NCI-H526 treated with DMSO at 0.1 percent for 48 hours (cell line): ENCODE measurements at regions not wholly inside any gene's neighbourhood (a gene's known extent, or its start where the extent isn't known, plus 50 kb on each side); places are given as distances from the start of the nearest gene placed in this dataset.
A peak's percentile ranks its signal among the peaks of the same experiment; 100 is the strongest.
"Not testable (repeated sequence)": the region's sequence is repeated elsewhere in the genome, so short reads cannot be mapped to it uniquely, and the experiment has no call there.

Source experiments
- DNase-seq: peaks from one replicate; lab custom pipeline; 2025; lab: John Stamatoyannopoulos, UW

GRCh38 chr14:41289025-41289424, 317.7 kb upstream of the LRFN5 start:
- DNase-seq: no peak

- peak; percentile 26 for DNase-seq
These were observed 321.4 kb upstream of the LRFN5 start for GRCh38 chr14:41285186-41285748.

GRCh38 chr14:41280745-41281144, 325.9 kb upstream of the LRFN5 start:
- no peak for DNase-seq

- no peak for DNase-seq
These were observed 329.2 kb upstream of the LRFN5 start for GRCh38 chr14:41277450-41277849.

GRCh38 chr14:41257476-41257875, 349.2 kb upstream of the LRFN5 start:
- DNase-seq: no peak

- no peak for DNase-seq
These were observed 371.2 kb upstream of the LRFN5 start for GRCh38 chr14:41235466-41235865.

- no peak for DNase-seq
These were observed 376.0 kb upstream of the LRFN5 start for GRCh38 chr14:41230683-41231082.

GRCh38 chr14:41229824-41230223, 376.9 kb upstream of the LRFN5 start:
- DNase-seq: no peak

GRCh38 chr14:41225433-41225832, 381.2 kb upstream of the LRFN5 start:
- no peak for DNase-seq

- DNase-seq: no peak
These were observed 384.1 kb upstream of the LRFN5 start for GRCh38 chr14:41222581-41222980.

GRCh38 chr14:41214978-41215377, 391.7 kb upstream of the LRFN5 start:
- DNase-seq: not testable (repeated sequence)

- DNase-seq: no peak
These were observed 405.0 kb upstream of the LRFN5 start for GRCh38 chr14:41201696-41202095.

- DNase-seq: no peak
These were observed 418.8 kb upstream of the LRFN5 start for GRCh38 chr14:41187868-41188267.

- no peak for DNase-seq
These were observed 435.6 kb upstream of the LRFN5 start for GRCh38 chr14:41171045-41171444.

- no peak for DNase-seq
These were observed 439.6 kb upstream of the LRFN5 start for GRCh38 chr14:41167040-41167439.

GRCh38 chr14:41154143-41154807, 452.4 kb upstream of the LRFN5 start:
- no peak for DNase-seq

GRCh38 chr14:41146391-41146790, 460.3 kb upstream of the LRFN5 start:
- no peak for DNase-seq

GRCh38 chr14:41144370-41144769, 462.3 kb upstream of the LRFN5 start:
- DNase-seq: no peak

- no peak for DNase-seq
These were observed 468.9 kb upstream of the LRFN5 start for GRCh38 chr14:41137741-41138140.

- no peak for DNase-seq
These were observed 476.4 kb upstream of the LRFN5 start for GRCh38 chr14:41130274-41130673.

- DNase-seq: no peak
These were observed 486.3 kb upstream of the LRFN5 start for GRCh38 chr14:41120402-41120801.

GRCh38 chr14:41096131-41096530, 510.5 kb upstream of the LRFN5 start:
- DNase-seq: no peak

- no peak for DNase-seq
These were observed 519.6 kb upstream of the LRFN5 start for GRCh38 chr14:41087056-41087455.

GRCh38 chr14:41073544-41073943, 533.1 kb upstream of the LRFN5 start:
- DNase-seq: no peak
